Epithelial cell of proximal tubule (primary cell): ENCODE measurements at regions not wholly inside any gene's neighbourhood (a gene's known extent, or its start where the extent isn't known, plus 50 kb on each side); places are given as distances from the start of the nearest gene placed in this dataset.

ENCODE experiments used
- DNase-seq: peaks from one replicate; pipeline ENCODE4 v3.0.0-alpha.2; 2011; ENCODE audit warnings: low read depth
- H3K4me3 ChIP-seq: 2 replicates; pipeline ENCODE4 v1.5.1; 2011; ENCODE audit warnings: low read depth, mild to moderate bottlenecking, low read length
- CTCF ChIP-seq: conservative IDR thresholded peaks from 2 replicates; pipeline ENCODE4 v1.5.1; 2012; ENCODE audit warnings: low read depth, mild to moderate bottlenecking, low read length

- DNase-seq: no peak
- no peak overlapping the region for H3K4me3 ChIP-seq
- no peak for TF ChIP-seq CTCF
These were observed 62.6 kb downstream of the ZIC1 start for GRCh38 chr3:147471741-147472140.

- H3K4me3 ChIP-seq: no peak overlapping the region
- DNase-seq: no peak
- TF ChIP-seq CTCF: no peak
These were observed 63.7 kb downstream of the ZIC1 start for GRCh38 chr3:147472846-147473245.

- no peak overlapping the region for H3K4me3 ChIP-seq
- TF ChIP-seq CTCF: no peak
- no peak for DNase-seq
These were observed 74.0 kb downstream of the ZIC1 start for GRCh38 chr3:147483145-147483544.

- no peak for TF ChIP-seq CTCF
- H3K4me3 ChIP-seq: no peak overlapping the region
- DNase-seq: no peak
These were observed 74.4 kb downstream of the ZIC1 start for GRCh38 chr3:147483578-147483977.

GRCh38 chr3:147493065-147493464 lies 83.9 kb downstream of the ZIC1 start:
- H3K4me3 ChIP-seq: no peak overlapping the region
- DNase-seq: no peak
- no peak for TF ChIP-seq CTCF

GRCh38 chr3:147493666-147494065 lies 84.5 kb downstream of the ZIC1 start:
- no peak for DNase-seq
- TF ChIP-seq CTCF: no peak
- no peak overlapping the region for H3K4me3 ChIP-seq

- DNase-seq: no peak
- H3K4me3 ChIP-seq: no peak overlapping the region
- no peak for TF ChIP-seq CTCF
These were observed 88.1 kb downstream of the ZIC1 start for GRCh38 chr3:147497286-147497685.
